HepG2 (cell line): ENCODE measurements at regions not wholly inside any gene's neighbourhood (a gene's known extent, or its start where the extent isn't known, plus 50 kb on each side); places are given as distances from the start of the nearest gene placed in this dataset.

ENCODE experiments used
- ATAC-seq: fragments of 200-7000 bp; cut with Tn5 transposase; 3 replicates; pipeline ENCODE4 v1.9.1; 2020; ENCODE audit warnings: mild to moderate bottlenecking, moderate library complexity
- BruUV-seq: library from RNA; stranded (reverse); fragments of 400-500 nt; replicated peaks from 2 replicates; lab custom pipeline; 2021; lab: Mats Ljungman, UMichigan
- CTCF ChIA-PET: fragments of 300-600 bp; formaldehyde crosslinking; extraction: SDS; loops from one replicate; lab custom pipeline; 2021; ENCODE audit warnings: low total read pairs, inconsistent platforms, low intra/inter-chr PET ratio; lab: Yijun Ruan, JAX
- POLR2A ChIA-PET: fragments of 350-600 bp; sonication (Branson Sonifier 250); formaldehyde crosslinking; loops from one replicate; lab custom pipeline; 2020; ENCODE audit warnings: antibody characterized with exemption, inconsistent platforms; lab: Yijun Ruan, JAX
- DNase-seq: peaks from one replicate; pipeline ENCODE4 v3.0.0-alpha.2; 2015; ENCODE audit warnings: low spot score
- FAIRE-seq: peaks from 3 replicates; lab custom pipeline; 2011; peaks lifted over from hg19 to GRCh38; lab: Jason Lieb, UNC
- H2AFZ ChIP-seq: one replicate; pipeline ENCODE4 v1.6.1; 2011; ENCODE audit warnings: low read length, inconsistent platforms
- H3K27ac ChIP-seq: fragments of 300-600 bp; 3 replicates; pipeline ENCODE4 v1.8.0; 2011; ENCODE audit warnings: mixed run types, mild to moderate bottlenecking, mixed read lengths, low read length, inconsistent platforms; ENCODE audit not compliant: insufficient read depth; ENCODE audit errors: extremely low read length
- H3K27me3 ChIP-seq, 2 experiments: fragments of 200-600 bp in 1 of 2; 2 replicates in 1 of 2; 3 replicates in 1 of 2; pipeline versions ENCODE4 v1.6.0 to v1.8.0; 2011; ENCODE audit warnings: low read length in 2 of 2, mild to moderate bottlenecking in 2 of 2, moderate library complexity in 2 of 2, inconsistent platforms in 1 of 2; ENCODE audit not compliant: insufficient read depth in 2 of 2, control insufficient read depth in 1 of 2
- H3K36me3 ChIP-seq, 2 experiments: fragments of 200-600 bp in 1 of 2; replicated peaks in 1 of 2; 2 replicates in 1 of 2; 3 replicates in 1 of 2; pipeline versions ENCODE4 v1.5.1 to v1.8.0; 2011; ENCODE audit warnings: low read length in 2 of 2, inconsistent platforms in 1 of 2; ENCODE audit not compliant: insufficient read depth in 2 of 2, control insufficient read depth in 1 of 2
- H3K4me1 ChIP-seq: 2 replicates; pipeline ENCODE4 v1.5.1; 2012; ENCODE audit warnings: low read length, inconsistent platforms; ENCODE audit not compliant: insufficient read depth
- H3K4me2 ChIP-seq: 2 replicates; pipeline ENCODE4 v1.6.0; 2011; ENCODE audit warnings: low read depth, low read length, inconsistent platforms
- H3K4me3 ChIP-seq, 3 experiments: fragments of 200-600 bp in 1 of 3; sonication (generic), shearing (Covaris generic) in 1 of 3; replicated peaks in 1 of 3; 2 replicates each; pipeline ENCODE4 v1.5.1; 2011 to 2016; ENCODE audit warnings: low read length in 3 of 3, inconsistent platforms in 2 of 3, low read depth in 2 of 3, mild to moderate bottlenecking in 2 of 3, control low read depth in 1 of 3, mixed read lengths in 1 of 3; ENCODE audit not compliant: insufficient read depth in 1 of 3
- H3K79me2 ChIP-seq: one replicate; pipeline ENCODE4 v1.6.1; 2011; ENCODE audit warnings: low read length, inconsistent platforms; ENCODE audit not compliant: insufficient read depth
- H3K9ac ChIP-seq: 2 replicates; pipeline ENCODE4 v1.6.0; 2011; ENCODE audit warnings: mild to moderate bottlenecking, low read depth, low read length, inconsistent platforms; ENCODE audit not compliant: insufficient read depth
- H3K9me3 ChIP-seq: 2 replicates; pipeline ENCODE4 v1.5.1; 2012; ENCODE audit warnings: mild to moderate bottlenecking, low read length
- H4K20me1 ChIP-seq: 2 replicates; pipeline ENCODE4 v1.6.0; 2011; ENCODE audit warnings: inconsistent platforms, mild to moderate bottlenecking, low read length, moderate library complexity; ENCODE audit not compliant: insufficient read depth
- EEA1 ChIP-seq: sonication (generic); formaldehyde crosslinking; IDR thresholded peaks from 2 replicates; pipeline ENCODE4 v1.5.1; 2020; ENCODE audit warnings: mild to moderate bottlenecking, missing genetic modification reagents, borderline replicate concordance
- GATAD2A ChIP-seq: IDR thresholded peaks from 2 replicates; pipeline ENCODE4 v1.6.1; 2016
- GFI1 ChIP-seq: sonication (generic); formaldehyde crosslinking; IDR thresholded peaks from 2 replicates; pipeline ENCODE4 v1.5.0; 2020; ENCODE audit warnings: missing genetic modification reagents, mild to moderate bottlenecking, borderline replicate concordance
- MTERF4 ChIP-seq: sonication (generic); formaldehyde crosslinking; IDR thresholded peaks from 2 replicates; pipeline ENCODE4 v1.8.0; 2023; ENCODE audit warnings: mild to moderate bottlenecking, missing genetic modification reagents
- SCMH1 ChIP-seq: sonication (generic); formaldehyde crosslinking; IDR thresholded peaks from 2 replicates; pipeline ENCODE4 v1.9.0; 2021; ENCODE audit warnings: missing genetic modification reagents, mild to moderate bottlenecking, borderline replicate concordance
- SSRP1 ChIP-seq: IDR thresholded peaks from 2 replicates; pipeline ENCODE4 v1.6.1; 2016; ENCODE audit warnings: control low read depth
- TEAD2 ChIP-seq: sonication (generic); formaldehyde crosslinking; IDR thresholded peaks from 2 replicates; pipeline ENCODE4 v1.9.0; 2021; ENCODE audit warnings: missing genetic modification reagents
- THAP7 ChIP-seq: sonication (generic); formaldehyde crosslinking; IDR thresholded peaks from 2 replicates; pipeline ENCODE4 v1.8.1; 2023; ENCODE audit warnings: mild to moderate bottlenecking, missing genetic modification reagents
- ZNF138 ChIP-seq: sonication (generic); formaldehyde crosslinking; IDR thresholded peaks from 2 replicates; pipeline ENCODE4 v1.5.0; 2020; ENCODE audit warnings: mild to moderate bottlenecking, low read depth, missing genetic modification reagents
- ZNF224 ChIP-seq: sonication (generic); formaldehyde crosslinking; IDR thresholded peaks from 2 replicates; pipeline ENCODE4 v1.5.0; 2020; ENCODE audit warnings: mild to moderate bottlenecking, missing genetic modification reagents
- ZNF253 ChIP-seq: sonication (generic); formaldehyde crosslinking; IDR thresholded peaks from 2 replicates; pipeline ENCODE4 v1.8.0; 2022; ENCODE audit warnings: mild to moderate bottlenecking, missing genetic modification reagents, borderline replicate concordance
- ZNF263 ChIP-seq: sonication (generic); formaldehyde crosslinking; IDR thresholded peaks from 2 replicates; pipeline ENCODE4 v1.4.0; 2020; ENCODE audit warnings: missing genetic modification reagents
- ZNF362 ChIP-seq: sonication (generic); formaldehyde crosslinking; IDR thresholded peaks from 2 replicates; pipeline ENCODE4 v1.4.0; 2020; ENCODE audit warnings: missing genetic modification reagents, mild to moderate bottlenecking, borderline replicate concordance
- ZNF557 ChIP-seq: sonication (generic); formaldehyde crosslinking; IDR thresholded peaks from 2 replicates; pipeline ENCODE4 v1.4.0; 2020; ENCODE audit warnings: missing genetic modification reagents
- ZNF746 ChIP-seq: sonication (generic); formaldehyde crosslinking; IDR thresholded peaks from 2 replicates; pipeline ENCODE4 v1.8.0; 2022; ENCODE audit warnings: mild to moderate bottlenecking, missing genetic modification reagents
- ZNF788 ChIP-seq: sonication (generic); formaldehyde crosslinking; IDR thresholded peaks from 2 replicates; pipeline ENCODE4 v1.5.0; 2020; ENCODE audit warnings: mild to moderate bottlenecking, missing genetic modification reagents, borderline replicate concordance
- WGBS: methylation state at CpG from one replicate; pipeline ENCODE4 v1.1.6; 2017; ENCODE audit warnings: low lambda C conversion rate; 5-methylcytosine and 5-hydroxymethylcytosine counted together
- in situ Hi-C: cut with HindIII; loops from 2 replicates; pipeline ENCODE4 v1.10.0; 2017; ENCODE audit warnings: low pct_unique_long_range_greater_than_20kb; ENCODE audit not compliant: extremely low pct_ligation_motif_present
- intact Hi-C: fragments of 100-400 bp; cut with micrococcal nuclease; formaldehyde crosslinking; loops from one replicate; pipeline ENCODE4 v1.10.0; 2022; ENCODE audit not compliant: unreplicated experiment

- Histone ChIP-seq H4K20me1 (no peaks in the 10 kb centered on the region), H3K9me3 (peaks cover 20% of the 10 kb centered on the region; the same call in 1 of the 2 replicates), H2AFZ (no peak overlapping the region), H3K79me2 (no peaks in the 10 kb centered on the region), H3K9ac (no peak overlapping the region), H3K27ac (no peak overlapping the region), H3K27me3 (no peaks in the 10 kb centered on the region), H3K36me3 (no peaks in the 10 kb centered on the region), H3K4me3 (no peak overlapping the region), H3K4me1 (no peaks in the 10 kb centered on the region), H3K4me2 (no peak overlapping the region)
- TF ChIP-seq EEA1 (CRISPR knock-in tag) (no peak), ZNF557 (no peak), GFI1 (CRISPR knock-in tag) (no peak), ZNF138 (CRISPR knock-in tag) (no peak), TEAD2 (no peak), ZNF224 (CRISPR knock-in tag) (no peak), MTERF4 (CRISPR knock-in tag) (no peak), GATAD2A (no peak), SCMH1 (no peak), ZNF263 (CRISPR knock-in tag) (no peak), SSRP1 (no peak), ZNF788 (no peak), THAP7 (CRISPR knock-in tag) (no peak), ZNF746 (CRISPR knock-in tag) (no peak), ZNF362 (CRISPR knock-in tag) (no peak), ZNF253 (no peak)
- in situ Hi-C loops = no loop called here
- no TSS peak for BruUV-seq
- DNase-seq (no peak), ATAC-seq (no peak), FAIRE-seq (no peak)
- CTCF ChIA-PET = no interaction called here
- POLR2A ChIA-PET = no interaction called here
- intact Hi-C loops = no loop called here
- 0% methylated on average over 1 of the region's 1 CpG for WGBS
Measured at GRCh38 chr11:91694331-91694730, 530.3 kb upstream of the FAT3 start.
